Calu3 (cell line): ENCODE measurements at regions not wholly inside any gene's neighbourhood (a gene's known extent, or its start where the extent isn't known, plus 50 kb on each side); places are given as distances from the start of the nearest gene placed in this dataset.

Experiments used
- BruUV-seq: library from RNA; stranded (reverse); fragments of 400-500 nt; replicated peaks from 2 replicates; lab custom pipeline; 2021; lab: Mats Ljungman, UMichigan
- CTCF ChIA-PET: fragments of 300-600 bp; sonication (Branson Sonifier 250); formaldehyde crosslinking; loops from one replicate; lab custom pipeline; 2022; ENCODE audit warnings: antibody characterized with exemption; lab: Charles Lee
- DNase-seq: peaks from one replicate; pipeline ENCODE4 v3.0.0; 2022
- H3K27ac Mint-ChIP-seq: one replicate; pipeline ENCODE4 v1.8.0; 2022; ENCODE audit warnings: mixed read lengths; ENCODE audit not compliant: unreplicated experiment
- H3K27me3 Mint-ChIP-seq: one replicate; pipeline ENCODE4 v1.8.0; 2022; ENCODE audit warnings: mixed read lengths; ENCODE audit not compliant: unreplicated experiment
- H3K36me3 Mint-ChIP-seq: one replicate; pipeline ENCODE4 v1.8.0; 2022; ENCODE audit warnings: mild to moderate bottlenecking, moderate library complexity, mixed read lengths; ENCODE audit not compliant: insufficient read depth, unreplicated experiment
- H3K4me1 Mint-ChIP-seq: one replicate; pipeline ENCODE4 v1.8.0; 2022; ENCODE audit warnings: mild to moderate bottlenecking, low read depth, mixed read lengths; ENCODE audit not compliant: unreplicated experiment
- H3K4me3 Mint-ChIP-seq: one replicate; pipeline ENCODE4 v1.8.0; 2022; ENCODE audit warnings: mild to moderate bottlenecking, low read depth, moderate library complexity, mixed read lengths; ENCODE audit not compliant: unreplicated experiment
- H3K9me3 Mint-ChIP-seq: one replicate; pipeline ENCODE4 v1.8.0; 2022; ENCODE audit warnings: low read depth, mixed read lengths; ENCODE audit not compliant: unreplicated experiment
- intact Hi-C: fragments of 100-400 bp; cut with micrococcal nuclease; formaldehyde crosslinking; loops from one replicate; pipeline ENCODE4 v1.10.0; 2022; ENCODE audit not compliant: unreplicated experiment
- TF ChIP-seq, protein P1 (sequence below): fragments of 200-600 bp; IDR thresholded peaks from one replicate; pipeline ENCODE4 v1.8.0; 2022; ENCODE audit warnings: antibody characterized with exemption; ENCODE audit not compliant: unreplicated experiment

DNA sequence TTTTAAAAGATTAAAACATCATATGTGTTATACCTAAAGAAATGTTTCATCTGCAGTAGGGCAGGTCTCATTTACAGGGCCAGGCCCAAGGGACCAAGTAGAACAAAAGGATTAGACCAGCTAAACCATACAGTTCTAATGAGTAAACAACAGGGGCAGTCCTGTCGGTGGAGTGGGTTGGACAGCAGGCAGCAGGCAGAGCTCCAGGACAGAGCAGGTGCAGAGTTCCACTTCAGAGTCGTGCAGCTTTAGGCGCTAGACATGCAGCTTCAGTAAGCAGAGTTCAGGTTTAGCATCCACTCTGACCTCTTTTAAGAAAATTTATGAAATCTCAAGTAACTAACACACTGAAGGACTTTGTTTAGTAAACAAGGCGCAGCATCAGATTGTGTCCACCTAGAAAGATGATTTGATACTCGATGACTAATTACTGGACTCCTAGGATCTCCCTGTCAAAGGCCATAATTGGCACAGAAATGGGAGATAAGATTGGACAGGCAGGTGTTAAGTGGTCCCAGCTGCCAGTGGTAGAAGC lies 487.7 kb upstream of the INTU start:
- intact Hi-C loops = no loop called here
- CTCF ChIA-PET = no interaction called here

DNA sequence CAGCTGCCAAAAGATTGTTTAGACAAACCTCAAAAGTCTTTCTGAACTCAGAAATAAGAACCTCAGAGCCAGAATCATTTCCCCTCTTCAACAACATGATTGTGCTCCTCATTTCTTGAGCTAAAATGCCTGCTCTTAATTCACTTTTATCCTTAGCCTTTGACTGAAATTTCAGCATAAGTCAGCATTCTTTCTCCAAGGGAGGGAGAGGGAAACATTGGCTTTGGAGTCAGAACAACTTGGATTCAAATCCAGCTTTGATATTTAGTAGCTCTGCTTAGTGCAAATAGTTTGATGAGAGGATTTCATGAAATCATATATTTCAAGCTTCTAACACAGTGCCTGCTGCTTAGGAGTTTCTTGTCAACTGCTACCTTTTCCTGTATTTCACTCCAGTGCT lies 484.6 kb upstream of the INTU start:
- no peaks in the 10 kb centered on the region for H3K36me3 Mint-ChIP-seq
- TF ChIP-seq, protein P1, sequence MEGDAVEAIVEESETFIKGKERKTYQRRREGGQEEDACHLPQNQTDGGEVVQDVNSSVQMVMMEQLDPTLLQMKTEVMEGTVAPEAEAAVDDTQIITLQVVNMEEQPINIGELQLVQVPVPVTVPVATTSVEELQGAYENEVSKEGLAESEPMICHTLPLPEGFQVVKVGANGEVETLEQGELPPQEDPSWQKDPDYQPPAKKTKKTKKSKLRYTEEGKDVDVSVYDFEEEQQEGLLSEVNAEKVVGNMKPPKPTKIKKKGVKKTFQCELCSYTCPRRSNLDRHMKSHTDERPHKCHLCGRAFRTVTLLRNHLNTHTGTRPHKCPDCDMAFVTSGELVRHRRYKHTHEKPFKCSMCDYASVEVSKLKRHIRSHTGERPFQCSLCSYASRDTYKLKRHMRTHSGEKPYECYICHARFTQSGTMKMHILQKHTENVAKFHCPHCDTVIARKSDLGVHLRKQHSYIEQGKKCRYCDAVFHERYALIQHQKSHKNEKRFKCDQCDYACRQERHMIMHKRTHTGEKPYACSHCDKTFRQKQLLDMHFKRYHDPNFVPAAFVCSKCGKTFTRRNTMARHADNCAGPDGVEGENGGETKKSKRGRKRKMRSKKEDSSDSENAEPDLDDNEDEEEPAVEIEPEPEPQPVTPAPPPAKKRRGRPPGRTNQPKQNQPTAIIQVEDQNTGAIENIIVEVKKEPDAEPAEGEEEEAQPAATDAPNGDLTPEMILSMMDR = no peak
- CTCF ChIA-PET = no interaction called here

More for the DNA sequence above, 487.7 kb upstream of the INTU start:
- TF ChIP-seq, protein P1 = no peak
- Mint-ChIP-seq H3K4me3 (no peak overlapping the region), H3K9me3 (no peaks in the 10 kb centered on the region), H3K36me3 (no peaks in the 10 kb centered on the region), H3K27me3 (no peaks in the 10 kb centered on the region), H3K4me1 (peaks cover 5% of the 10 kb centered on the region), H3K27ac (no peak overlapping the region)
- DNase-seq = no peak
- no TSS peak for BruUV-seq

GRCh38 chr4:127149086-127149485 lies 483.7 kb upstream of the INTU start:
- H3K27ac Mint-ChIP-seq = no peak overlapping the region
- no peak for DNase-seq
- no peaks in the 10 kb centered on the region for H3K9me3 Mint-ChIP-seq
- CTCF ChIA-PET = no interaction called here
- H3K4me1 Mint-ChIP-seq = no peaks in the 10 kb centered on the region
- TF ChIP-seq, protein P1 = no peak
- no peak overlapping the region for H3K4me3 Mint-ChIP-seq
- no peaks in the 10 kb centered on the region for H3K27me3 Mint-ChIP-seq
- H3K36me3 Mint-ChIP-seq = no peaks in the 10 kb centered on the region
- intact Hi-C loops = no loop called here
- no TSS peak for BruUV-seq

More for the DNA sequence above, 484.6 kb upstream of the INTU start:
- intact Hi-C loops = no loop called here
- H3K4me1 Mint-ChIP-seq = no peaks in the 10 kb centered on the region
- no peak overlapping the region for H3K27ac Mint-ChIP-seq
- H3K9me3 Mint-ChIP-seq = no peaks in the 10 kb centered on the region
- DNase-seq = no peak
- H3K4me3 Mint-ChIP-seq = no peak overlapping the region
- no TSS peak for BruUV-seq
- H3K27me3 Mint-ChIP-seq = no peaks in the 10 kb centered on the region

- H3K27ac Mint-ChIP-seq = no peak overlapping the region
- TF ChIP-seq, protein P1 = no peak
- BruUV-seq = no TSS peak
- H3K4me3 Mint-ChIP-seq = no peak overlapping the region
- CTCF ChIA-PET = no interaction called here
- intact Hi-C loops = no loop called here
- H3K4me1 Mint-ChIP-seq = no peaks in the 10 kb centered on the region
- no peaks in the 10 kb centered on the region for H3K36me3 Mint-ChIP-seq
- no peaks in the 10 kb centered on the region for H3K9me3 Mint-ChIP-seq
- DNase-seq = no peak
- H3K27me3 Mint-ChIP-seq = no peaks in the 10 kb centered on the region
Measured at GRCh38 chr4:127151941-127152340, 480.8 kb upstream of the INTU start.
